BLaER1 (cell line): ENCODE measurements at regions not wholly inside any gene's neighbourhood (a gene's known extent, or its start where the extent isn't known, plus 50 kb on each side); places are given as distances from the start of the nearest gene placed in this dataset.

Source experiments
- H3K27ac ChIP-seq: shearing (Covaris generic); formaldehyde crosslinking; 2 replicates; pipeline ENCODE4 v1.8.1; 2022
- H3K27me3 ChIP-seq: shearing (Covaris generic); formaldehyde crosslinking; 2 replicates; pipeline ENCODE4 v1.8.1; 2022
- H3K36me3 ChIP-seq: shearing (Covaris generic); formaldehyde crosslinking; 2 replicates; pipeline ENCODE4 v1.8.1; 2022
- H3K4me1 ChIP-seq: shearing (Covaris generic); formaldehyde crosslinking; 2 replicates; pipeline ENCODE4 v1.8.1; 2022
- H3K4me2 ChIP-seq: shearing (Covaris generic); formaldehyde crosslinking; 2 replicates; pipeline ENCODE4 v1.8.1; 2022
- H3K4me3 ChIP-seq: shearing (Covaris generic); formaldehyde crosslinking; 2 replicates; pipeline ENCODE4 v1.8.1; 2022
- H3K9ac ChIP-seq: shearing (Covaris generic); formaldehyde crosslinking; 2 replicates; pipeline ENCODE4 v1.8.1; 2022
- H3K9me3 ChIP-seq: shearing (Covaris generic); formaldehyde crosslinking; 2 replicates; pipeline ENCODE4 v1.8.1; 2022
- H4K20me1 ChIP-seq: shearing (Covaris generic); formaldehyde crosslinking; 2 replicates; pipeline ENCODE4 v1.8.1; 2022
- Cebpa-rat ChIP-seq: shearing (Covaris generic); IDR thresholded peaks from 2 replicates; pipeline ENCODE4 v1.8.1; 2022

DNA sequence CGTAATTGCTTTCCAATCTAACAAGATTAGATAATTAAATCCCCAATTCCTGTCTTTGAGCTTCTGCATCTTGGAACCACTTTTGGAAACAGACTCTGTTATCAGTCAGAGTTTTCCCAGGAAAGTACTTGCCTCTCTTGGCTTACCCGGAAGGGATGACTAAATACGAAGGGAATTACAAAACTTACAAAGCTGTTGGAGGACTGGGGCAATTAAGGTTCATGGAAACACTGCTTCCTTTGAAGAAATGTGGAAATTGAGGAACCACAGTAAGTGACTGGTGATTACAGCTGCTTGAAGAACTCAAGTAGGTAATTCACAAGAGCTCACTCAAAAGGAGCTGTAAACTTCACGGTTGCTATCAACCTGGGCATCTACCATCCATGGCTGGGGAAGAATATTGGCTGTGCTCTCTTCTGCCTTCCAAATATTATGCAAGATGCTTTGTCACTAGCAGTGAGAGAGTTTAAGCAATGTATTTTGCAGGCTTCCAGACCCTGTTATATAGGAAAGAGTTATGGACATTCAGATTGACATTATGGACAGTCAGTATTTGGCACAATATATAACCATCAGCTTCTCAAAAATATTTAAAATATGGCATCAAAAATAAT lies 104.6 kb upstream of the MAN2A1 start:
- no peaks in the 10 kb centered on the region for H4K20me1 ChIP-seq
- no peaks in the 10 kb centered on the region for H3K4me1 ChIP-seq
- H3K4me2 ChIP-seq: no peak overlapping the region
- no peaks in the 10 kb centered on the region for H3K36me3 ChIP-seq
- no peaks in the 10 kb centered on the region for H3K9me3 ChIP-seq
- H3K27ac ChIP-seq: no peak overlapping the region
- TF ChIP-seq Cebpa-rat: no peak
- H3K27me3 ChIP-seq: no peaks in the 10 kb centered on the region
- H3K4me3 ChIP-seq: no peak overlapping the region
- H3K9ac ChIP-seq: no peak overlapping the region

DNA sequence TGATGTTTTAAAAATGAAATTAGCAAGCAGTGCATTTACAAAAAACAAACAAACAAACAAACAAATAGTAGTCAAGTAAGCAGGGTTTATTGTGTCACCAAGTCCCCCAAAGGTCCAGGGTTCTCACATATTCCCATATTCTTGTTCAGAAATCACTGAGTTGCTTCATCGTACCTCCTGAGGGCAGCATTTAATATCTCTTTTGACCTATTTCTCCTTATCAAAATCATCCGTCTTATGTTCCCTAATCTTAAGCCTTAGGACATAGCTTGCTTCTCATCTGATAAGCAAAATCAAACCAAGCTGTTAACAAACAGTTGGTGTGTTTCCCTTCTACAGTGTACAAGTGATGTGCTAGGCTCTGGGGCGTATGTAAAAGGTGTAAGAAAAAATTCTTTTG lies 109.5 kb upstream of the MAN2A1 start:
- Histone ChIP-seq H3K4me3 (no peak overlapping the region), H3K9ac (no peak overlapping the region), H3K27ac (no peak overlapping the region), H3K9me3 (no peaks in the 10 kb centered on the region), H4K20me1 (no peaks in the 10 kb centered on the region), H3K4me2 (no peak overlapping the region), H3K4me1 (no peaks in the 10 kb centered on the region), H3K27me3 (no peaks in the 10 kb centered on the region), H3K36me3 (no peaks in the 10 kb centered on the region)
- no peak for TF ChIP-seq Cebpa-rat

DNA sequence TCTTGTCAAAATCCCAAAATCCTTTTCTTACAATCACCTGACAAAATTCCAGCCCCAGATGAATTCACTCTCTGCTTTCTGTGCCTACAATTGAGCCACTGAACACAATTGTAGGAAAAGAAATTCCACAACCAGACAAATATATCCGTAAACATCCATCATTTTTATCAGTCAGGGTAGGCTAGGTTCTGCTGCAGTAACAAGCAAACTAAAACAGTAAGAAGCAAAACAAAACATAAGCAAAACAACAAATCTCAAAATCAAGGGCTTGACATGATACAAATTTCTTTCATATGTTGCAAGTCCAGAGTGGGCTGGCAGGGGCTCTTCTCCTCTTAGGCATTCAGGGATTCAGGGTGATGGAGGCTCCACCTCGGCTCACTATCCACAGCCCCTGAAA lies 114.2 kb upstream of the MAN2A1 start:
- H3K9ac ChIP-seq: no peak overlapping the region
- no peak for TF ChIP-seq Cebpa-rat
- no peaks in the 10 kb centered on the region for H3K36me3 ChIP-seq
- no peaks in the 10 kb centered on the region for H4K20me1 ChIP-seq
- H3K27ac ChIP-seq: no peak overlapping the region
- H3K9me3 ChIP-seq: no peaks in the 10 kb centered on the region
- no peak overlapping the region for H3K4me2 ChIP-seq
- H3K4me1 ChIP-seq: no peaks in the 10 kb centered on the region
- no peaks in the 10 kb centered on the region for H3K27me3 ChIP-seq
- H3K4me3 ChIP-seq: no peak overlapping the region

DNA sequence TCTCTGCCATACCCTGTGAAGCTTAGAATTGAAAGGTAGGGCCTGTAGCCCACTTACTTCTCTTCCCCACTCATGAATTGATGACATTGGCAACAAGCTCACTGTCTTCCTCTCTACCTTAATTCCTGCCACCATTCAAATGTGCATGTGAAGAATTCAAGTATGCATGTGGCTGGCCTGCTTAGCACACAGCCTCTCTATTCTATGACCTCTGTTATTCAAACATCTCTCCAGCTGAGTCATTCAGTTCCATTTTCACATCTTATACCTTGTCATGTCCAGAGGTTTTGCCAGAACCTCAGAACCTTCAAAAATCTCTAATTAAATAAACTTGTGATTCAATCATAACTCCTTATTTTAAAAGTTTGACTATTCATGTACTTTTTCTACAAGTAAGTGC lies 114.7 kb upstream of the MAN2A1 start:
- no peaks in the 10 kb centered on the region for H3K36me3 ChIP-seq
- H4K20me1 ChIP-seq: no peaks in the 10 kb centered on the region
- H3K9ac ChIP-seq: no peak overlapping the region
- no peaks in the 10 kb centered on the region for H3K27me3 ChIP-seq
- H3K4me2 ChIP-seq: no peak overlapping the region
- no peaks in the 10 kb centered on the region for H3K4me1 ChIP-seq
- H3K9me3 ChIP-seq: no peaks in the 10 kb centered on the region
- no peak overlapping the region for H3K4me3 ChIP-seq
- no peak for TF ChIP-seq Cebpa-rat
- no peak overlapping the region for H3K27ac ChIP-seq

DNA sequence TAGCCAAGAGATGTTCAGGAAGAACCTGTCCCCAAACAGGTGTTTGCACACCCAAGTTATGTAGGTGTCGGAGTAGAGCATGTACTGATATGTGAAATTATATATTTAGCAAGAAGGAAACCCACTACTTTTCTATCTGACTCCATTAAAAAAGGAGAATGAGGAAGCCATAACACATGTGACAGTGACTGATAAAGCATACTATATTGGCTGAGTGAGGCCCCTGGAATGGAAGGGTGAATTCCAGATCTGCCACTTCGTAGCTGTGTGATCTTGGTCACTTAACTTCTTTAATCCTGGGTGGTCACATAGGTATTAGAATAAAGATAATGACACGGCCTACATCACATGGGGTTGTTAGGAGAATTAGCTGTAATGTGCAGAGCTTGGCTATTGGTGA lies 116.0 kb upstream of the MAN2A1 start:
- no peaks in the 10 kb centered on the region for H3K4me1 ChIP-seq

DNA sequence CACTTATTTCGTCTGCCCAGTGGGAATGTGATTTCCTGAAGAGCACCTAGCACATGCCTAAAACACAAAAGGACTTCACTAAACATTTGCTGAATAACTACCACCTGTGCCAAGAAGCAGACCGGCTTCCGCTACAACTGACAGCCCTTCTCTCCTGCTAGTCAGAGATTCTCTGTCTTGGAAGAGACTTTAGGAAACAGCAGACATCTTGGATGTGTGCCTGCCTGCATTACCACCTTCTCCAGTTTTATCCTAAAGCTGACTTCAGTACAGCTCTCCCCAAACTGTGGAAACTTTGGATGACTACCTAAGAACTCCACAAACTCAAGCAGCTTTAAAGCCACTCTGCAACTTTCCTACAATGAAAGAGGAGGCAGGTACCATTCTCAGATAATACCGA lies 116.5 kb upstream of the MAN2A1 start:
- Histone ChIP-seq H3K4me2 (no peak overlapping the region), H4K20me1 (no peaks in the 10 kb centered on the region), H3K27me3 (no peaks in the 10 kb centered on the region), H3K9me3 (no peaks in the 10 kb centered on the region), H3K36me3 (no peaks in the 10 kb centered on the region), H3K4me3 (no peak overlapping the region), H3K4me1 (no peaks in the 10 kb centered on the region), H3K27ac (no peak overlapping the region), H3K9ac (no peak overlapping the region)
- no peak for TF ChIP-seq Cebpa-rat

More for the DNA sequence above, 116.0 kb upstream of the MAN2A1 start:
- no peak overlapping the region for H3K4me2 ChIP-seq
- H3K9me3 ChIP-seq: no peaks in the 10 kb centered on the region
- H4K20me1 ChIP-seq: no peaks in the 10 kb centered on the region
- no peak overlapping the region for H3K4me3 ChIP-seq
- H3K36me3 ChIP-seq: no peaks in the 10 kb centered on the region
- H3K27me3 ChIP-seq: no peaks in the 10 kb centered on the region
- no peak overlapping the region for H3K27ac ChIP-seq
- no peak for TF ChIP-seq Cebpa-rat
- no peak overlapping the region for H3K9ac ChIP-seq

DNA sequence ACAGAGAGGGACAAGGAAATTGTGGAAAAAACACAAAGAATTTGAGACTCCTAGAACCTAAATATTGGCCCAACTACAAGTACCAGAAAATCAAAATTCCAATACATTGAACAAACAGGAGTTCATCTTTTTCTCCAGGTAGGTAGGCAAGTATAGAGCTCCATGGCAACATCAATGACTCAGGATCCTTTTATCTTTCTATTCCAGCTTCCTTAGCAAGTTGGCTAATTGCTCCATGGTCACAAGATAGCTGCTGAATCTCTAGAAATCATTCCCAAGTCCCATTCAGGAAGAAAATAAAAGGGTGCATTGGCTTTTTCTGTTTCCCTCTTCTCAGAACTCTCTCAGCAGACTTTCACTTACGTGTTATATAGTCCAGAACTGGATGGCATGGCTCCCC lies 117.9 kb upstream of the MAN2A1 start:
- Histone ChIP-seq H3K4me2 (no peak overlapping the region), H3K4me3 (no peak overlapping the region), H3K36me3 (no peaks in the 10 kb centered on the region), H4K20me1 (no peaks in the 10 kb centered on the region), H3K27ac (no peak overlapping the region), H3K4me1 (no peaks in the 10 kb centered on the region), H3K9me3 (no peaks in the 10 kb centered on the region), H3K27me3 (no peaks in the 10 kb centered on the region), H3K9ac (no peak overlapping the region)
- TF ChIP-seq Cebpa-rat: no peak

DNA sequence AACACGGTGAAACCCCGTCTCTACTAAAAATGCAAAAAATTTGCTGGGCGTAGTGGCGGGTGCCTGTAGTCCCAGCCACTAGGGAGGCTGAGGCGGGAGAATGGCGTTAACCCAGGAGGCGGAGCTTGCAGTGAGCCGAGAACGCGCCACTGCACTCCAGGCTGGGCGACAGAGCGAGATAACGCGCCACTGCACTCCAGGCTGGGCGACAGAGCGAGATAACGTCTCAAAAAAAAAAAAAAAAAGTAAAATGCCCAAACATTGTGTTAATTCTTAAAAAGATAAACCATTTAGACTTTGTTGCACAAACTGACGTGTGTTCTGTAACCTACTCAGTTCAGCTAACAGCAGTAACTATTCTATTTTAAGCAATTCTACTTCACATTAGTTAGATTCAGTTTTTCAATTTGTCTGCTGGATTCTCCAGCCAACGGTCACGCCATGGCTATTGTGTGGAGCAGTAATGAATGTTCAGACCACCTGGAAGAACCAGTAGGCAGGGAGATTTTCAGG lies 119.3 kb upstream of the MAN2A1 start:
- Histone ChIP-seq H3K4me3 (no peak overlapping the region), H3K4me1 (no peaks in the 10 kb centered on the region), H3K9ac (no peak overlapping the region), H3K36me3 (no peaks in the 10 kb centered on the region), H3K9me3 (no peaks in the 10 kb centered on the region), H4K20me1 (no peaks in the 10 kb centered on the region), H3K4me2 (no peak overlapping the region), H3K27ac (no peak overlapping the region), H3K27me3 (no peaks in the 10 kb centered on the region)
- TF ChIP-seq Cebpa-rat: no peak

DNA sequence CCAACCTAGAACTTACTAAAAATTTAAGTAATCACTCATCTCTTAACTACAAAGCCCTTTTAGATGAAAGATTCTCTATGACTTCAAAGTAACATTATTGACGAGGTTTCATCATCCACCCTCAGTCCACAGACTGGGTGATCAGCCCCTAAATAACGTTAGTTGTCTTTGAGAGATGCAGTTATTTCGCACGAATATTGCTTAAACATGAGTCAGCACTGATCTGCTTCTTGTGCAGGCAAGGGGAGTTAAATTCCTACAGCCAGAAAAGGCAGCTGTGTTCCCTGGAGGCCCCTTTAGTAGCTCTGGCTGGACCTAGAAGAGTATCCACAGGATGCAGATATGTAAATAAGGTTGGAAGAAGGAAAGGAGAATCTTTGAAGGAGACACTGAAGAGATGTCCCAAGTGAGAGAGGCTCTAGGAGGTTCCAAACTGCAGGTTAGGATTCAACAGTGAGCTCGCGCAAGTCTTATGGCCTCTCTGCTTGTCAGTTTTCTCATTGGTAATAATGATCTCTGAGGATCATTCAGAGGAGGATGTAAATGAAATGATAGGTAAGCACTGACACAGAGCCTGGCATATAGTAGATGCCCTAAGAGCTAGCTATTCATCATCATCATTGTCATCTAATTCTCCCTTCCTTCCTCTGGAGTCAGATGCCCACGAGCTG lies 122.2 kb upstream of the MAN2A1 start:
- Histone ChIP-seq H3K9ac (no peak overlapping the region), H3K27ac (no peak overlapping the region), H4K20me1 (no peaks in the 10 kb centered on the region), H3K36me3 (no peaks in the 10 kb centered on the region), H3K4me2 (no peak overlapping the region), H3K27me3 (no peaks in the 10 kb centered on the region), H3K4me1 (no peaks in the 10 kb centered on the region), H3K9me3 (no peaks in the 10 kb centered on the region), H3K4me3 (no peak overlapping the region)
- TF ChIP-seq Cebpa-rat: no peak

DNA sequence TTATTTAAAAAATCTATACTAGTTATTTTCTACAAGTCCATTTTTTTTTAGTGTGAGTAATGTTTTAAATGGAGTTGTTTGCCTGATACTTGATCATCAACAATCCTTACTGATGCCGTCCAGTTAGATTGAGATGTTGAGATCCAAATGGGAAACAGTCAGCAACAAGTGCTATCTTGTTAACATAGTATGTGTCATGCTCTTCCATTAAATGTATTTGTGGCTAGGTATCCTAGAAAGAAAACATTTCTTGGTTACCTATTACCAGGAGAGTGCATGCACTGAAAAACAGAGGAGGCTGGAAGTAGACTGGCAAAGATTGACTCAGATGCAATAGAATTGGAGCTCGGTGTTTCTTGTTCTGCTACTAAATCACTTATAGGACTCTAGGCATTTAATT lies 123.4 kb upstream of the MAN2A1 start:
- TF ChIP-seq Cebpa-rat: no peak
- Histone ChIP-seq H3K9ac (no peak overlapping the region), H3K27ac (no peak overlapping the region), H3K4me2 (no peak overlapping the region), H3K4me1 (no peaks in the 10 kb centered on the region), H3K9me3 (no peaks in the 10 kb centered on the region), H3K36me3 (no peaks in the 10 kb centered on the region), H4K20me1 (no peaks in the 10 kb centered on the region), H3K27me3 (no peaks in the 10 kb centered on the region), H3K4me3 (no peak overlapping the region)

DNA sequence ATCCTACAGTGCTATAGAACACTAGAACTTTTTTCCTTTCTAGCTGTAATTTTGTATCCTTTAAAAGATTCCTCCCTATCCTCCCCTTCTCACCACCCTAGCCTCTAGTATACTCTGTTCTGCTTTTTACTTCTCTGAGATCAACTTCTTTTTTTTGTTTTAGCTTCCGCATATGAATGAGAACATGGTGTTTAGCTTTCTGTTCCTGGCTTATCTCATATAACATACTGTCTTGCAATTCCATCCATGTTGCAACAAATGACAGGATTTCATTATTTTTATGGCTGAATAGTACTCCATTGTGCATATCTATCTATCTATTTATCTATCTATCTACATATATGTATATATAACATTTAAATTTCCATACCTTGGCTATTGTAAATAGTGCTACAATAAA lies 126.0 kb upstream of the MAN2A1 start:
- H3K4me1 ChIP-seq: no peaks in the 10 kb centered on the region
- no peaks in the 10 kb centered on the region for H3K27me3 ChIP-seq
- no peak overlapping the region for H3K4me2 ChIP-seq
- H3K4me3 ChIP-seq: no peak overlapping the region
- H3K27ac ChIP-seq: no peak overlapping the region
- no peak overlapping the region for H3K9ac ChIP-seq
- H3K9me3 ChIP-seq: no peaks in the 10 kb centered on the region
- no peaks in the 10 kb centered on the region for H3K36me3 ChIP-seq
- H4K20me1 ChIP-seq: no peaks in the 10 kb centered on the region
- TF ChIP-seq Cebpa-rat: no peak
